GM19238 (cell line): ENCODE measurements at regions not wholly inside any gene's neighbourhood (a gene's known extent, or its start where the extent isn't known, plus 50 kb on each side); places are given as distances from the start of the nearest gene placed in this dataset.

Source experiments
- DNase-seq: peaks from one replicate; pipeline ENCODE4 v3.0.0; 2011; ENCODE audit warnings: low spot score; ENCODE audit not compliant: insufficient read length

DNA sequence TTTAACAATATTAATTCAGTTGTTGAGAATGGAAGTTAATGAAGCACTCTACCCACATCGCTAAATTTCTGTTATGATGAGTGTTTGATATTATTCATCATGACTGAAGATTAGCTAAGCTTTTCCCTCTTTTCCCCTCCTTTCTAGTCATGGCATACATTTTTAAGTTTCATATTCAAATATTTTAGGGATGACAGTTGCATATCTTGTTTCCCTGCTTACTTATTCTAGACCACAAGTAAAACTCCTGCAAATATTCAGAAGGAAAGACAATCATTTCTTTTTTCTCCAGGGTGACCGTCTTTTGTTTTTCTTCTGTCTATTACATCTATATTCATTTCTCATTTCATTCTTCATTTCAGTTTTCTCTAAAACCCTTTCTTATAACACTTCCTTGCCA is 906.0 kb downstream of the ADGRL2 start:
- DNase-seq: no peak

DNA sequence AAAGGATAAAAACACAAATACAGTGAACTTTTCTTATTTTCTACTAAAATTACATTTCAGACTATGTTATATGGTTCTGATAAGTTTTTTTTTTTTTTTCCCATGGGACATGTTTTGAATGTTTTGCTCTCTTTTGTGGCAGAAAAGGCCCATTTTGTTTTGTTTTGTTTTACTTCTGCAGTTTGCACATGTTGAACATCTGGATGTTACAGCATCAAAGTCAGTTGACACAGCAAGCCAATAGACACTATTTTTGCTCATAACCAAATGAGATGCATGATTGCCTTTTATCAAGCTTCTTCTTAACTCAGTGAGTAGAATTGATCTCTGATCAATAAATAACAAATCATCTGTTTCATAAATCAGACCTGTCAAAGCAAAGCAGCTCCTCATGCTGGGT is 904.2 kb downstream of the ADGRL2 start:
- no peak for DNase-seq

DNA sequence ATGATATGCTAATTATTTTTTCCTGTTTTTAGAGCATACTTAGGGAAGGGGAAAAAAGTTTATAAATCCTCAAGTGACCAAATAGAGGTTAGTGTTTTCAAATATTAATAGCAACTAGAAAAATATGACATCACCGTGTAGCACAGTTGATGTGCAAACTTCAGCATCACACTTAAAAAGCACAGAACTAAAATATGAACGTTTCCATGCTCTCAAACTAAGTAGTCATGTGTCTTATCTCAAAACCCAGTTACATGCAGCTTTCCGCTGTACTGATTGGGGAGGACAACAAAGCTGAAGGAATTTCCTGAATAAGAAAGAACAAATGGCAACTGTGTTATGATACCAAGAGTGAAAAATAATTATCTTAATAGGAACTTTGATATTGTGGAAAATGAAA is 903.7 kb downstream of the ADGRL2 start:
- DNase-seq: no peak

DNA sequence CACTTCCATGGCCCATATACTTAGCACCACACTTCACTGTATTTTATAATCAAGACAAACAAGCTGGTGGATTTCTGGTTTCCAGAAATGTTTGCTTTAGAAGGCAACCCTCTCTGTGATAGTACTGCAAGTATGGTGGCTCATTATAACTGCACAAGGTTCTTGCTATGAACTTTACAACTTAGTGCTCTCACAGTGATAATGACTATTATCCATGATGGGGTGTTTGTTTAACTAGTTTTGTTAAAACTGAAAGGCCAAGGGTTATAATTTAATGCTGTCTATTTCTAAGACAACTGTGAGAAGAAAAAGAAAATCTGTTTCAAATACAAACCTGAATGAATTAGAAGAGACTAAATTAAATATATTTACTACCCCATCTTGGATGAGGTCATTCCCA is 903.2 kb downstream of the ADGRL2 start:
- DNase-seq: no peak

DNA sequence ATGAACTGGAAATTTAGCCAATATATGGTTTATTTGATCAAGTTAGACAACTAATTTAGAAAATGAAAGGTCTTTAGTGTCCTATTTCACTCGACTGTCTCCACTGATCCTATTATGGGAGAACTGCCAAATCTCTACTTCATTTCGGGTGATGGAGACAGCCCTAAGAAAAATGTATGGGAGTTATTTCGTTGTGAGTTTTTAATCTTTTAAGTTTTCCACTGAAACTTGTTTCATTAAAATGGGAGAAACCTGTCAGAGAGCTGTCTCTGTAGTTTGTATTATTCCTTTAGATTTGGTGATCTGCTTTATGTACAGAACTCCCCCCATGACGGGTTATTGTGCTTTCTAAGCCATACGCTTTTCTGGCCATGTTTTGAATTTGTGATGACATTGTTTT is 899.7 kb downstream of the ADGRL2 start:
- no peak for DNase-seq

DNA sequence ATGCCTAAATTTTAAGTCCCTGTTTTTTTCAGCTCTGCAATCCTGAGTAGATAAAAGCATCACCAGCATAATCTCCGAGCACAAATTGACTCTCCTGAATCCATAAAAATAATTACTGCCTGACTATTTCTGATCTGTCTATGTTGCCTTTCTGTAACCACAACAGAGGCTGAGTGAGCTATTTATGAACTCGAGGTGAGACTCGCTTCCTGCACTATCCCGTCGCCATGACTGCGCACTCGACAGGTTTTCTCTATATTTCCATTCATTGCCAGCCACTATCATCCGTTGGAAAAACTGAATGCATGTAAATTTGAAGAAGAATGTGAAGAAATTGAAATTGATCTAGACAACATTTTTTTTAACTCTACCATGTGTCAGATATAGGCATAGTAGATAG is 897.2 kb downstream of the ADGRL2 start:
- no peak for DNase-seq

DNA sequence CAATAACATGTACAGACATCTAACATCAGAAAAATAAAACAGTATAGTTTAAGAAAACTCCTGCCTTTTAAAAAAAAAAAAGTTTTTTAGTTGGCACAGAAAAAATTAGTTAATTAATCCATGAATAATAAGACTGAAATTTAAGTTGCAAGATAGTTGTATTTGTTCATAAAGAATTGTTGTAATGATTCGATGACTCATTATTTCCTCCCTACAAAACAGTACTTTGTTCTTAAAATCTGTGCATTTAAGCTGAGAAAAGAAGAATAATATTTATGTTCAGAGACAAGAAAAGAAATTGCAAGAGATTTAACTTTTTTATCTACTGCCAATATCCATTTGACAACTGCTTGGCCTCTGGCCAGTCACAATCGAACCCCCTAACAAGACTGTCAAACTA is 894.7 kb downstream of the ADGRL2 start:
- DNase-seq: no peak

DNA sequence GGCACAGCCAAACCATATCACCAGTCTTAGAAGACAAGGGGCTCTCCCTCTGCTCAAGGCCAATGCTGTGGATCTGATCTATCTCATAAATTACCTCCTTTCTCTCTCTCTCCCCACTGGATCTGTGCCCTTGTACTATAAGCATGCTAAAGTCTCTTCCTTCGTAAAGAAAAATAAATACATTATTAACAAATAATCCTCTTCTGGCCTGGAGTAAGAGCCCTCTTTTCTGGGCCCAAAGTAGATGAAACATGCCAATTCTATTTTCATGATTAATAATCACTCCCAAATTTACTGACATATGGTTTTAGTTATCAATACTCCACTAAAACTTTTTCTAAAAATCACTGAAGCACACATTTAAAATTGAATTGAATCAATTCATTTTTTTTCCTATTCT is 889.7 kb downstream of the ADGRL2 start:
- no peak for DNase-seq

DNA sequence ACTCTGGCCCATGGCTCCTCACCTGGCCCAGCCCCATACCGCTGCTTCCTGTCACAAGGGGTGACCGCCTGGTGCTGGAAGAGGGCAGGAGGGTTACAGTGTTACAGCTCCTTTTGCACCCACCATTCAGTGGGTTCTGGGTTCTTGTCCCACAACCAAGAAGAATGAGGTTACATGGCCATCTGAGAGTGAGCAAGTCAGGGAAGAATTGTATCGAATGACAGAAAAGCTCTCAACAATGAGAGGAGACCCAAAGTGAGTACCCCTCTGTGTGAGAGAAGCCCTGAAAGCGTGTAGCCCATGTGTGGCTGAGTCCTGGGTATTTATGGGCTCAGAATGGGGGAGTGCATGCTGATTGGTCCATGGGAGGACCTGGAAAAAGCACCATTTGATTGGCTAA is 888.5 kb downstream of the ADGRL2 start:
- DNase-seq: no peak

DNA sequence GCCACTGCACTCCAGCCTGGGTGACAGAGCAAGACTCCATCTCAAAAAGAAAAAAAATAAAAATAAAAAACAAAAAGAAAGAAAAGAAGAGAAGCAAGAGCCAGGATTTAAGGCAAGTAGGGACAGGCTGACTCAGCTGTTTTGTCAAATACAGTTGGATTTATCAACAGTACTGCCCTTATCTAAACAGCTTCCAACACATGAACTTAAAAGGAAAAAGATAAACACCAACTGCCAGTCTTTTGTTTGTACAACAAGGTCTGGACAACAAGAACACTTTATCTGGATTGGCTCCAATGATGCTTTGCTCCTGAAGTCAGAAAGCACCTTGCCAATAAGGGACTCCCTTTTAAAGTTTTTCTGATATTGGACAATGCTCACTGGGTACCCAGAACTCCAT is 886.0 kb downstream of the ADGRL2 start:
- DNase-seq: no peak

DNA sequence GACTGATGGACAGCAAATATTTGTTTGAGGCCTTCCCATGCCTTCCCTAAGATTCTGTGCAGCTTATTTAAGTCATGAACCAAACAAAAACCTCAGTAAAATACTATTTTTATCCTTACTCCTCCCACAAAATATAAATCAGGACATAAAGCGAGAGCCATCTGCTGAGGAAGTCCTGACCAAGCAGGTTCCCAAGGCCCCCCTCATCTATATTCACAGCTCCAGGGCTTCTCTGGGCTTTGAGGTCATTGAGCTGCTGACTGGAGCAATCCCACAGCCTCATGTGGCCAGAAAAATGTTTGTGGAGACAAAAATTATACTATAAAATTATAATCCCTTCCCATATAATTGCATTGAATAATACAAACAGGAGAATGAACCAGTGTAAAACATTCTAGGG is 846.2 kb downstream of the ADGRL2 start:
- DNase-seq: no peak

DNA sequence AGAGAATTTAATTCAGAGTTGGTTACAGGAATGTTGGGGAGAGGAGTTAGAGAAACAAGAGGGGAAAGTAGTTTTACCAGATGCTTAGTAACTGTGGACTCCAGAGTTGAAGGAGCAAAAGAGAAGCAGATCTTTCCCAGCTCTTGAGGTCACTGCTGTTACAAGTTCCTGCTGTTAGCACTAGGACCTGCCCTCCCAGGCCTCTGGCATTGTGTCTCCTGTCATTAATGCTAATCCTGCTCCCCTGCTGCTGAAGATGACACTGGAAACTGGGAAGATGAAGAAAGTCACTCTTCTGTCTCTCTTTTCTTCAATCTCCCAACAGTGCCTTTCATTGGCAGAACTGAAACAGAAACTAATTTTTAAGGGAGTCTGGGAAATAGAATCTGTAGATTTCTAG is 845.6 kb downstream of the ADGRL2 start:
- DNase-seq: no peak

DNA sequence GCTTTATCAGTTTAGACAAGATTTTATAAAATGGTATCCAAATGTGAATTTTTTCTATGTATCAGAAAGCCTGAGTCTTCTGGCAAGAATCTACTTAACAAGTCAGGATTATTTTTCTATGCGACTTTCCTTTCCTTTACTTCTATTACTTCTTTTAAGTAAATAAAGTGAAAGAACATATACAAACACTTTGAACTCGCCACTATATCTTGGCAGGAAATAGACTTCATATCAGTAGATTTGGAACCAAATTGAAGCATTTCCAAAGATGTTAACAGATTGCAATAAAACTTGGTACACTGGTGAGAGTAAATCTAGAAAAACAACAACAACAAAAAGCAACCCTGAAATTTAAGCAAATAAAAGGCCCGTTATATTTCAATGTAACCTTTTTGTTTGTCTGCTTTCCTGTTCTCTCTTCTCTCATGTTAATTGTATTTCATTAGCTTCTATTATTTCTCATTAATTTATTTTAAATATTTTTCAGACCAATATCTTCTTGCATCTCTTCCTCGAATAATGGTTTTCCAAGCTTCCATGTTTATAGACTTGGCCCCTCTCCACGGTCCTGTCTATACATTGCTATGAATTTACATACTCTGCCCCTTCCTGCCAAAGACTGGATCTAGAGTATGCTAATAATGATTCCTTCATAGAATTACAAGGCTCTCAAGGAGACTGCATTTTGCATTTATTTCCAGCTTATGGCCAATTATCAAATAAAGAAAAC is 843.6 kb downstream of the ADGRL2 start:
- DNase-seq: no peak

DNA sequence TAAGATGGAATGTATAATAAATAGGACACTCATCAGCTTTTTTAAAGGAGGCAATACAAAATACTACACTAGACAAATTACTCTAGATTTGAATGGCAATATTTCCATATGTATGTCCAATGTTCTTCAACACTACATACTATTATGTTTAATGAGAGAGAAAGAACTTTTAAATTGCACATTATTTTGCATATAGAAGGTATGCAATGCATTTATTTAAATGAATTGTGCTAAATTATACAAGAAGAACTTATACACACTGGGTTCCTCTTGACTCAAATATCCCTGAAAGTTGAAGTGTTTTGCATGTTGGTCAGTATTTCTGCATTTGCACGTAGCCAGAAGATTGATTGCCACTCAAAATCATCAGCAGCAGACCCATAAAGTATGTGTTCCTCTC is 839.6 kb downstream of the ADGRL2 start:
- no peak for DNase-seq

DNA sequence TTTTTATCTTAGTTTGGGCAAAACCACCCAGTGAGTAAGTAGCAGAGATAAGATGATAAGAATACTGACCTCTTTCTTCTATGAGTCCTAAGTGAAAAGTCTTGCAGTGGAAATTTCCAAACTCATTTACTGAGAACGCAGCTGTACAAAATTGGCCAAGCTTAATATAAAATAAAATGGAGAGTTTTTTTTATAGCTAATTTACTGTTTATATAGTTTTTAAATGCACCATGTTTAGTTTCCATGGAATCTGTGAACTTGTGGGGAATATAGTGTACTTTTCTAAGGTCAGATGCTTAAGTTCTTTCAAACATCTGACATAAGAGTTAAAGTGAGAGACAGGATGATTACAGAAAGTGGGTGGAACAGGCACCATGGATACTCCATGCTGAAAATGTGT is 833.5 kb downstream of the ADGRL2 start:
- no peak for DNase-seq

DNA sequence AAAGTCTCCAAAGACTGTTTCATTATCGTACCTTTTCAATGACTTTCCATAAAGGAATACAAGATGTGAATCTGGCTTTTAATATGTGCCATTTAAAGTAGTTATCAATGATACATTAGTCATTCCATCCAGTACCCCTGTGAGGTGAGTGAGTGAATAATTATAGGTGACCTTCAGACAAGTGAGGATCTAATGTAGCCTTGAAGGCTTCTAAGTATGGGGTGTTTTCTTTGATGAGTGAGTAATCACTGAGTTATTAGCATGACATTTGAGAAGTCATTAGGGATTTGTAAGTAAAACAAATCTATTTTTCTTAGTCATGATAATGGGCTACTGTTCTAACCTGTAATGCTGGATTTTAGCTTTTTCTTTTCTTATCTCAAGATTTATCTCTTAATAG is 831.4 kb downstream of the ADGRL2 start:
- DNase-seq: no peak

DNA sequence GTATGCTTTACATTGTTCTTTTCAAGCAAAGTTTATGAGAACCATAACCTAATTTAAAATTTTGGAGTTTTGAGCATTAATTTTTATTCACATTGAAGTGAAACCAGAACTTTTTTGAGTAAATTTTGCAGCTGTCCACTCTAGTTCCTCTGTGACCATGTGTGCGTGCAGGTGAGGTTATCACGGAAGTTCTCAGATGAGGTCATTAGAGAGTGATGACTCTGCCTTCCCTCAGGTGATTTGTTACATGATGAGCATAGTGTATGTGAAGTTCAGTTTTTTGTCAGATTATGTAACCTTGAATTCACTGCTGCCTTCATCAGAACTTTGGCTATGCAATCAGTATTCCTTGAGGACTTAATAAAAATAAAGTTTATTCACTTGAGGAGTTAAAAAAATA is 828.2 kb downstream of the ADGRL2 start:
- no peak for DNase-seq

DNA sequence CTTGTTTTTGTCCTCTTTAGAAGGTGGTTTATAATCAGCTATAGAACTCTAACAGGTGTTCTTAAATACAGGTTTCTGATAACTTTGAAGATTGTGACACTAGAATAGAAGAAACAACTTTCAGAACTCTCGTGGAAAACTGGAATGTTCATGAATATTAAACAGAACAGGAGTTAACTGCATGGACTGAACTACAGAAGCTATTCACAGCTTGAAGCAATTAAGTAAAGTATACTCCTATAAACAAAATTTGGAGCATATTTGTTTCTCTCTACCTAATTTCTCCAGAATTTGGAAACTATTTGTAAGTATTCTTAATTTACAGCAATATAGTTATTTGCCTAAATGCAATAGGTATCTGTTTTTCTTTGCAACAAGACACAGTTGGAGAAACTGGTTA is 824.8 kb downstream of the ADGRL2 start:
- DNase-seq: no peak

DNA sequence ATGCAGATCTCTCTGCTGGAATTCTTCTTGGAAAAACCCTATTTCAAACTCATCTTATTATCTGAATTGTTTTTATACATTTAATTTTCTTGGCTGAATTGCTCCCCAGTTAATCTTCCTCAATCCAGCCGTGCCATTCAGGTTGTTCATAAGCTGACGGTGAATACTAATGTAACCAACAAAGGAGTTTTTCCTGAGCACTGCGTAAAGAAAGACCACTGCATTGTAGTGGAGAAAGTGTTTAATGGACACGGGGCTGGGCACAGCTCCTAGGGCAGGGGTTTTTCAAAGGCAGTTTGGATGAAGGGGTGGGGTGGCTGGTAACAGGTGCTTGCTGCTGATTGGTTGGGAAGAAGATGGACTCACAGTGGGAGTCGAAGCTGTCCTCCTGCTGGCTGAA is 820.3 kb downstream of the ADGRL2 start:
- DNase-seq: no peak

DNA sequence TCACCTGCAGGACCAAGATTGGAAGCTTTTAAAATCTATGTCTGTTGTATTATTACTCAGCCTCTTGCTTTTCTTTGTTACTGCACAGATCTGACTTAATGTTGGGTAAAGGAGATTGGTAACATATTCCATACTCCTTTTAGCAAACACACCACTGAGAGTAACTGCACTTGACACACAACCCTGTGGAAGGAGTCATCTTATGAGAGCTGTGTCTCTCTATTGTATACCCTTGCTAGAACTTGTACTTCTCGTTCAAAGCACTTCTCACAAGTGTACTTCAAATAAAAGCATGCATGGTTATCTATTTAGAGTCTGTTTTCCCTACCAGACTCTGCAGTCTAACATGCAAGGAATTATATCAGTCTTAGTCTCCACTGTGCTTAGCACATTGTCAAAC is 813.4 kb downstream of the ADGRL2 start:
- no peak for DNase-seq

DNA sequence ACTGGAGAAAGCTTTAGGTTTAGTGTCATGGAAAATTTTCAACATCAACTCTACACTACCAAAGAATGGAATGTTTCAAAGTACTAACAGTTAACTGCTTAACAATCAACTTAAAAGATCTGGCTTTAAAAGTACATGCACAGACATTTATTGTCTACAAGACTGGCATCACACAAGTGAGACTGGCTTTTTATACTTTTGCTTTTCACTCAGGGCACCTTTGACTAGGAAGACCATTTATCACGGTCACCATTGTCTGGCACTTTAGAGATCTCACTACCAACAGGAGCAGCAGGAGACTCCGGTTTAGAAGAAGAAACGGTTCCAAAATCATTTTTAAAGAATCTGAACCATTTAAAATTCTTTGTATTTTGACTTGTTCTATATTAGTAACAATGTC is 812.3 kb downstream of the ADGRL2 start:
- no peak for DNase-seq

DNA sequence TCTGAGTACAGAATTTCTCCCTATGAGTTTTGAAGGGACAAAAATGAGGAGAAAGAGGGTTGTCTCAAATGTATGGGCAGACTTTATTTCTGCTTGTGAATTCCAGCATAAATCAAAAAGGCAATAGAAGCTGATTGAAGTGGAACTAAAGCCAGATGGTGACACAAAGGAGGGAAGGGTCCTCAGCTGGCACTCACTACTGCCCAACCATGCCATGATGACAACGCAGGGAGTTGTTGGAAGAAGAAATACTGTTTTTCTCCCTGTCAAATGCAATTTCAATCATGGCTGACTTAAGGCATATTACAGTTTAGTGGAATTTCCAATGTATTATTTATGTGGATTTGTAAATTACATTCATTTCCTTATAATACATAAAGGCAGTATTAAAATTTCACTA is 805.8 kb downstream of the ADGRL2 start:
- no peak for DNase-seq

DNA sequence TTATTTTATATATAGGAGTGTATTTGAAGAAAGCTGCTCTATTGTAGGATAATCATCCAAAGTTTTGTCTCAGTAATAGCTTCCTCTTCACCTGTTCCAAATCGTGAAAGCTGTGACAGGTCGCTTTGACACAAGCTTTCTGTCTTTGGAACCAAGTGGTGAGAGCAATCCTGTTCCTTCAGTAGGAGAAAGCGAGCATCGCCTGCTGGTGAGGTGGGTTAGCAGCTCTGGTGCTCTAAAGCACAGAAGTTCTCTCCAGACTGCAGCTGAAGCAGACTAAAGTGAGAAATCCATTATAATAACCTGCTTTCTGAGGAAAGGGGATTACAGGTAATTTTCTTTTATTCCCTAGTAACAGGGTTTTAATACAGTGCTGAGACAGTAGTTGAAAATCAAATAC is 803.8 kb downstream of the ADGRL2 start:
- no peak for DNase-seq

DNA sequence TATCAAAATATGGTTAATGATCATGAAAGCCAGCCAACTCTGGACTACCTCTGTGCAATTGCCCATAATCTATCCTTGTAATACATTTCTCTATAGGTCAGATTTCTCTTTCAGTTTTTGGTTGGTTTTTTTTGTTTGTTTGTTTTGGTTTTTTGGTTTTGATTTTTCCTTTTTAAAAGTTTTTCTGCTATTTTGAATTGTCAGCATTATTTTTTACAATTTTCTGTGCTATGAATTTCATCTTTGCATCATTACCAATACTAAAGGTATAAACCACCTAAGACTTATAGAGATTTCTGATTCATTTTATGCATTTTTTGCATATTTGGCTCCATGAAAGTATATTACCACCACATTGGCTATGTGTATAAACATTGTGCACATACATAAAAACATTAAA is 799.6 kb downstream of the ADGRL2 start:
- no peak for DNase-seq
